Pancreas (tissue), 10 donors: ENCODE measurements at regions not wholly inside any gene's neighbourhood (a gene's known extent, or its start where the extent isn't known, plus 50 kb on each side); places are given as distances from the start of the nearest gene placed in this dataset.

Experiments
- ATAC-seq, 4 donors: fragments of 200-7000 bp; cut with Tn5 transposase; one replicate each; pipeline versions ENCODE4 v1.8.0 to v1.9.1; 2020; ENCODE audit warnings: mild to moderate bottlenecking in 4 of 4, moderate library complexity in 4 of 4
- DNase-seq, 6 donors: peaks; one replicate each; pipeline ENCODE4 v3.0.0-alpha.2; 2020
- FAIRE-seq: peaks from 2 replicates; lab custom pipeline; 2012; peaks lifted over from hg19 to GRCh38; lab: Jason Lieb, UNC
- H3K27ac ChIP-seq, 4 donors: fragments of 200-600 bp; sonication (generic); 1 replicate in 3 of 4; 2 replicates in 1 of 4; pipeline versions ENCODE4 v1.5.0 to v1.8.0; 2020
- H3K27me3 ChIP-seq, 4 donors: fragments of 200-600 bp; one replicate each; pipeline ENCODE4 v1.8.0; 2021
- H3K36me3 ChIP-seq, 3 donors: fragments of 200-600 bp; sonication (generic) in 1 of 3; one replicate each; pipeline versions ENCODE4 v1.5.0 to v1.8.0; 2020 to 2021
- H3K4me1 ChIP-seq, 3 donors: fragments of 200-600 bp; one replicate each; pipeline ENCODE4 v1.8.0; 2021
- H3K4me3 ChIP-seq, 4 donors: fragments of 200-600 bp; sonication (generic) in 2 of 4; one replicate each; pipeline versions ENCODE4 v1.5.0 to v1.8.0; 2020 to 2021
- H3K9me3 ChIP-seq, 4 donors: fragments of 200-600 bp; one replicate each; pipeline ENCODE4 v1.8.0; 2021
- CTCF ChIP-seq, 4 donors: fragments of 200-600 bp; sonication (generic) in 3 of 4; IDR thresholded peaks; one replicate each; pipeline versions ENCODE4 v1.5.0 to v1.8.0; 2021; ENCODE audit warnings: antibody characterized with exemption in 4 of 4
- WGBS, 2 donors: extraction: QIAGEN DNeasy Blood & Tissue Kit; methylation state at CpG; one replicate each; pipeline ENCODE4 v1.1.7; 2013; 5-methylcytosine and 5-hydroxymethylcytosine counted together
- intact Hi-C, 3 donors: fragments of 100-400 bp; cut with DNase I; formaldehyde crosslinking; loops; one replicate each; pipeline versions ENCODE4 v1.11.1 to v1.14.2; 2022
- donor health status: healthy with polysubstance abuse.
- donor health status: DM: no; HTN: no; CAD: no; lungs with moderate emphysema.
- donor health status: DM: no; HTN: no; CAD: no.
- donor health status: control.
- donor health status: control.
- donor health status: Bipolar disorder and iron deficiency.
- donor health status: DM: yes; HTN: yes; CAD: no.
- donor health status: DM: no; HTN: no; CAD: no.
- donor health status: DM: no; HTN: no; CAD: no.
- donor health status: DM: yes; HTN: yes; CAD: no.

GRCh38 chr14:56491299-56492285 is 88.0 kb upstream of the TMEM260 start:
- 32 to 39% methylated on average over 10 of the region's 10 CpGs for WGBS, 2 donors
- intact Hi-C loops: loop anchor here in 1 of 3 donors (10.0 kb wide), 1 partner anchor 823 kb away; no protein-coding TSS in a partner anchor
- FAIRE-seq (no peak), DNase-seq (peak in 1 of 6 donors; percentile 31), ATAC-seq (peak; percentile 56 to 87 (median 83))
- no peak overlapping the region for H3K4me3 ChIP-seq
- no peaks in the 10 kb centered on the region for H3K36me3 ChIP-seq
- H3K9me3 ChIP-seq: no peaks in the 10 kb centered on the region
- H3K4me1 ChIP-seq: no peaks in the 10 kb centered on the region
- H3K27me3 ChIP-seq: no peaks in the 10 kb centered on the region
- H3K27ac ChIP-seq: no peak overlapping the region
- TF ChIP-seq CTCF (IDR thresholded peaks at IDR 0.05): peak; percentile 22 to 64 (median 46)

- Histone ChIP-seq H3K4me1 (no peaks in the 10 kb centered on the region), H3K27me3 (no peaks in the 10 kb centered on the region), H3K9me3 (no peaks in the 10 kb centered on the region), H3K27ac (no peak overlapping the region), H3K36me3 (no peaks in the 10 kb centered on the region), H3K4me3 (no peak overlapping the region)
- 63 to 65% methylated on average over 3 of the region's 3 CpGs for WGBS, 2 donors
- DNase-seq (no peak), FAIRE-seq (no peak), ATAC-seq (no peak)
- intact Hi-C loops: loop anchor here in 1 of 3 donors (10.0 kb wide), 1 partner anchor 821 kb away; no protein-coding TSS in a partner anchor
- TF ChIP-seq CTCF (IDR thresholded peaks at IDR 0.05): no peak
Observed at GRCh38 chr14:56494167-56494566, 85.4 kb upstream of the TMEM260 start.

GRCh38 chr14:56498112-56498511 is 81.5 kb upstream of the TMEM260 start:
- intact Hi-C loops: loop anchor here in 1 of 3 donors (10.0 kb wide), 1 partner anchor 817 kb away; no protein-coding TSS in a partner anchor
- WGBS, 2 donors: 75 to 81% methylated on average over 3 of the region's 3 CpGs
- no peaks in the 10 kb centered on the region for H3K36me3 ChIP-seq
- no peak for ATAC-seq
- DNase-seq: no peak
- TF ChIP-seq CTCF (IDR thresholded peaks at IDR 0.05): no peak
- no peaks in the 10 kb centered on the region for H3K4me1 ChIP-seq
- no peaks in the 10 kb centered on the region for H3K27me3 ChIP-seq
- H3K4me3 ChIP-seq: no peak overlapping the region
- H3K9me3 ChIP-seq: no peaks in the 10 kb centered on the region
- no peak for FAIRE-seq
- H3K27ac ChIP-seq: no peak overlapping the region

GRCh38 chr14:56501909-56502530 is 77.6 kb upstream of the TMEM260 start:
- ATAC-seq (no peak), DNase-seq (no peak), FAIRE-seq (no peak)
- H3K4me1 ChIP-seq: no peaks in the 10 kb centered on the region
- no peaks in the 10 kb centered on the region for H3K9me3 ChIP-seq
- H3K4me3 ChIP-seq: no peak overlapping the region
- no peaks in the 10 kb centered on the region for H3K27me3 ChIP-seq
- no peaks in the 10 kb centered on the region for H3K36me3 ChIP-seq
- H3K27ac ChIP-seq: no peak overlapping the region
- intact Hi-C loops: no loop called here
- 65 to 67% methylated on average over 5 of the region's 5 CpGs for WGBS, 2 donors
- no peak for TF ChIP-seq CTCF (IDR thresholded peaks at IDR 0.05)
